ENCODE measurements at regions not wholly inside any gene's neighbourhood (a gene's known extent, or its start where the extent isn't known, plus 50 kb on each side); places are given as distances from the start of the nearest gene placed in this dataset.

DNA sequence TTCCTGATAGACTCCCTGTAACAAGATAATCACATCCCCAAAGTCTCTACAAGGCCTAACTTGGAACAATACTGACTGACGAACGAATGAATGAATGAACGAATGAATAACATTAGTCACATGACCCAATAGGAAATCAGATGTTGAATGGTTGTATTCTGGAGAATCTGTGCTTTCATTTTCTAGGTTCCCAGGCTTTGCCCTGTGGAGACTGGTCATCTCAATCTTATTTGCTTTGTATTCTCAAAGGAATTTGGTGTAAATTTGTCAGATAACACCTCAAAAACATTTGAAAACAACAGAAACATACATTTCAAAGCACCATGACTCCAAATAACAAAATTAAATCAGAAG, 69.6 kb upstream of the COL1A2 start:
- H3K4me3 ChIP-seq (ENCODE audit: low read depth, low read length) = no peak overlapping the region
- TF ChIP-seq, protein P1, sequence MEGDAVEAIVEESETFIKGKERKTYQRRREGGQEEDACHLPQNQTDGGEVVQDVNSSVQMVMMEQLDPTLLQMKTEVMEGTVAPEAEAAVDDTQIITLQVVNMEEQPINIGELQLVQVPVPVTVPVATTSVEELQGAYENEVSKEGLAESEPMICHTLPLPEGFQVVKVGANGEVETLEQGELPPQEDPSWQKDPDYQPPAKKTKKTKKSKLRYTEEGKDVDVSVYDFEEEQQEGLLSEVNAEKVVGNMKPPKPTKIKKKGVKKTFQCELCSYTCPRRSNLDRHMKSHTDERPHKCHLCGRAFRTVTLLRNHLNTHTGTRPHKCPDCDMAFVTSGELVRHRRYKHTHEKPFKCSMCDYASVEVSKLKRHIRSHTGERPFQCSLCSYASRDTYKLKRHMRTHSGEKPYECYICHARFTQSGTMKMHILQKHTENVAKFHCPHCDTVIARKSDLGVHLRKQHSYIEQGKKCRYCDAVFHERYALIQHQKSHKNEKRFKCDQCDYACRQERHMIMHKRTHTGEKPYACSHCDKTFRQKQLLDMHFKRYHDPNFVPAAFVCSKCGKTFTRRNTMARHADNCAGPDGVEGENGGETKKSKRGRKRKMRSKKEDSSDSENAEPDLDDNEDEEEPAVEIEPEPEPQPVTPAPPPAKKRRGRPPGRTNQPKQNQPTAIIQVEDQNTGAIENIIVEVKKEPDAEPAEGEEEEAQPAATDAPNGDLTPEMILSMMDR (IDR thresholded peaks at IDR 0.05; ENCODE audit: low read depth, low read length, missing control alignments) = no peak
- DNase-seq (ENCODE audit: low read depth) = no peak

DNA sequence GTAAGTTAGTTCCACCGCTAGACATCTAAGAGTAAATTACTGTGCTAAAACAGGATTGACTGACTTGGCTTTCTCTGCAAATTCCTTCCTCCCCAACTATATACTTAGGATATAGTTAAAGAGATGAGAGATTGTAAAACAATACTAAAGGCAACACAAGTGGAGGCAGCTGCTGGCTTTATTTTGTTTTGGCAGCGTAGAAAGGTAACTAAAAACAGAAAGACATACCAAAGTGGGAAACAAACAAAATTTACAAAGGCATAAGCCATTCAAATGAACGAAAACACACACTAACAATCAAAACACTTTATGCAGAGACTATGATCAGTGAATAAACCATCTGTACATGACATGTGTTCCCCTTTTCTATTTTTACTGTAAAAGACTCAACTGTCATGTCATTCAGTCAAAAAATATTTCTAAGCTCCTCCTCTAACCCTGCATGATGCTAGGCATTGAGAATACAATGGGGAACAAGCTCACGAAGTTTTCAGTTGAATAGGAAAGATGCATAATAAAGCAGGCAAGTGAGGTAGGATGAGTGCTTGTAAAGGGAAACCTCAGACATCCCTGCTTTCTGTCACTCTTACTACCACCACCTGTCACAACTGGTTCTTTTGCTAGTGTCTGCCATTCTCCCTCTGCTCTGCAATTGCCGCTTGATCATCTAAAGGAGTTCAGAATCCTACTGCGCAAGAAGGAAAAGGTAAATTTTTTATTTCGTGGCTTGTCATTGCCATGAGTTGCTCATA, 64.2 kb upstream of the COL1A2 start:
- no peak for DNase-seq (ENCODE audit: low read depth)
- TF ChIP-seq, protein P1 (IDR thresholded peaks at IDR 0.05; ENCODE audit: low read depth, low read length, missing control alignments) = no peak
- H3K4me3 ChIP-seq (ENCODE audit: low read depth, low read length) = no peak overlapping the region

DNA sequence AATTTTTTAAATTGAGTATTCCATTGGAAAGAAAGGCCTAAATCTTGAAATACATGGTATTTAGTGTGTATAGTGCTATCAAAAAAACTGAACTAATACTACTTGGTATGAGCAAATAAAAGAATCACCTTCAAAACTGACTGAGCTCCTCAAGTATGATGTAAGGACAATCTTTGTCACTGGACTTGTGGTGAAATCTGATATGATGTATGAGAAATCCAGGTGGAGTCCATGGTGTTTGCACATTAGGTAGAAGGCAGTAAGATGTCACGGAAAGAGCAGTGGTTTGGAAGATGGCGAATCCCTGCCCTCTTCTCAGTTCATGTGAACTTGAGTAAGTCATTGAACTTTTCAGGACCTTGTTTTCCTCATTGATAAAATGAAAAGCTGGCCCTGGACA, 62.1 kb upstream of the COL1A2 start:
- TF ChIP-seq, protein P1 (IDR thresholded peaks at IDR 0.05; ENCODE audit: low read depth, low read length, missing control alignments) = no peak
- DNase-seq (ENCODE audit: low read depth) = no peak
- H3K4me3 ChIP-seq (ENCODE audit: low read depth, low read length) = no peak overlapping the region

DNA sequence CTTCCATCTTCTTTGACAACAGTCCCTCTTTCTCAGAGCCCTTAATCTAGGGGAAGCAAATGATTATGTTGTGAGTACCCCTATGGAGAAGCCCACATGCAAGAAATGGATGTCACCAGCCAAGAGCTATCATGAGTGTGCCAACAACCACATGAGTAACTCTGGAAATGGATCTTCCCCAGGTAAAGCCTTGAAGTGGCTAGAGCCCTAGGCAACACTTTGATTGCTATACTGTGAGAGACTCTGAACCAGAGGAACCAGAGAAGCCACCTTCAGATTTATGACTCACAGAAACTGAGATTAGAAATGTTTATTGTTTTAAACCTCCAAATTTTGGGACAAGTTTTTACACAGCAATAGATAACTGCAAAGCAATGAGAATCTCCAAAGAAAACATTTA, 60.9 kb upstream of the COL1A2 start:
- no peak for DNase-seq (ENCODE audit: low read depth)
- no peak overlapping the region for H3K4me3 ChIP-seq (ENCODE audit: low read depth, low read length)
- TF ChIP-seq, protein P1 (IDR thresholded peaks at IDR 0.05; ENCODE audit: low read depth, low read length, missing control alignments) = no peak

DNA sequence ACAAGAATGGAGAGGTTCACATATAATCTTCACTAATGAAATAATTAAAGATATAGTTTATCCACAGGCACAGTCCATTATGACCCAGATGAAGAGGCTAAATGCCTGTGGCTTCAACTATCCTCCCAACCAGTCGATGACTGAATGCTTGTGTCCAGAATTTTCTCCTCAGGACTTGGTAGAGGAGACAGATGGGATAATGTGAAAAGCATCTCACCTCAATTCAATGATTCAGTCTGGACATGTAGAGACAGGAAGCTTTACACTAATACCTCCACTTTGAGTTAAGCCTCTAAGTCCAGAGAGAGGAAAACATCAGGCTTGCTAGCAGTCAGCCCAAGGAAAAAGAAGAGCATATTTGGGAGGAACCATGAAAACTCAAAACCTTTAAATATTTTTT, 59.1 kb upstream of the COL1A2 start:
- TF ChIP-seq, protein P1 (IDR thresholded peaks at IDR 0.05; ENCODE audit: low read depth, low read length, missing control alignments) = no peak
- H3K4me3 ChIP-seq (ENCODE audit: low read depth, low read length) = no peak overlapping the region
- DNase-seq (ENCODE audit: low read depth) = no peak

DNA sequence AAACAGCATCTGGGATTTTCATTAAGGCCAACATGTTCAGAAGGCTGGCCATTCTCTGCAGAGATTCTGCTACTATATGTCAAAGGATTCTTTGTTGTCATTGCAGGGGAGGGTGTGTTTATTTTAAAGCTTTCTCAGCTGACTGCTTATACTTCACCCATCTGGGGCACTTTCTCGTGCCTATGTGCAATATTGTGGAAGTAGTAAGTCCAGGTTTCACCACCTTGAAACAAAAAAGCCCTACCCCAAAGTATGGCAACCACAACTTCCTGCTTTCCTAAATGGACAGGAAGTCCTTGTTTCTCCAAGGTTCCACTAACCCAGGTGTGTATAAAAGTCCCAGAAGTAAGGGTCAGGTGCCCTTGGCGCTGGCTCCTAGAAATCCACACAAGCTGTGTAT, 58.7 kb upstream of the COL1A2 start:
- no peak overlapping the region for H3K4me3 ChIP-seq (ENCODE audit: low read depth, low read length)
- TF ChIP-seq, protein P1 (IDR thresholded peaks at IDR 0.05; ENCODE audit: low read depth, low read length, missing control alignments) = no peak
- DNase-seq (ENCODE audit: low read depth) = no peak

DNA sequence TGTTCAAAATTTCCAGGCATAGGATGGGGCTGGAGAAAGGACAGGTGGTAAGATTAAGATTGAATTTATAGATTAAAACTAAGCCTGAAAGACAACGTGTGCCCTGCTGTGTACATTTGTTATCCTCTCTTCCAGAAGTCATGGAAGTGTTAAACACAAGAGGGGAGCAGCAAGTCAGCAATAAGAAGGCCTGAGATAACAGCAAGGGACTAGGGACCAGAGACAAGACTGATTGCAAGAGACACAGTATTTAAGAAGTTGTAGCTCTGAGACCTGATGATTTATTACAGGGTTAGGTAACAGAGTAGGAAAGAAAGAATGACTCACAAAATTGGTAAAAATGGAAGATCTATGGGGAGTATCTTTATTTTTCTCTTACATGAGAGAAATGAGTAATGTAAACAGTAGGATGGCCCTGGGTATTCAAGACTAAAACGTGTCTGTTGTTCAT, 55.7 kb upstream of the COL1A2 start:
- no peak for DNase-seq (ENCODE audit: low read depth)
- TF ChIP-seq, protein P1 (IDR thresholded peaks at IDR 0.05; ENCODE audit: low read depth, low read length, missing control alignments) = no peak
- H3K4me3 ChIP-seq (ENCODE audit: low read depth, low read length) = no peak overlapping the region
